PC-3 (cell line): ENCODE measurements at regions not wholly inside any gene's neighbourhood (a gene's known extent, or its start where the extent isn't known, plus 50 kb on each side); places are given as distances from the start of the nearest gene placed in this dataset.

Experiments
- ATAC-seq: fragments of 200-7000 bp; cut with Tn5 transposase; 2 replicates; pipeline ENCODE4 v1.9.1; 2020; ENCODE audit warnings: mild to moderate bottlenecking, moderate library complexity
- BruUV-seq: library from RNA; stranded (reverse); fragments of 400-500 nt; replicated peaks from 2 replicates; lab custom pipeline; 2021; lab: Mats Ljungman, UMichigan
- CTCF ChIA-PET: fragments of 300-600 bp; sonication (Branson Sonifier 250); formaldehyde crosslinking; loops from one replicate; lab custom pipeline; 2022; ENCODE audit warnings: antibody characterized with exemption; lab: Charles Lee
- POLR2A ChIA-PET: fragments of 300-600 bp; sonication (Branson Sonifier 250); formaldehyde crosslinking; loops from one replicate; lab custom pipeline; 2022; ENCODE audit warnings: antibody characterized with exemption; ENCODE audit not compliant: unreplicated experiment; lab: Charles Lee
- DNase-seq: peaks from one replicate; pipeline ENCODE4 v3.0.0-alpha.2; 2015
- H2AFZ ChIP-seq: fragments of 300-600 bp; sonication (generic); 2 replicates; pipeline ENCODE4 v1.6.0; 2016; ENCODE audit warnings: antibody characterized with exemption, low read length
- H3F3A ChIP-seq: fragments of 300-600 bp; sonication (generic); one replicate; pipeline ENCODE4 v1.6.0; 2017; ENCODE audit warnings: antibody characterized with exemption, low read length, control low read depth, mild to moderate bottlenecking; ENCODE audit not compliant: unreplicated experiment
- H3K27ac ChIP-seq: fragments of 300-600 bp; sonication (generic); 2 replicates; pipeline ENCODE4 v1.5.1; 2016; ENCODE audit warnings: mild to moderate bottlenecking, low read length
- H3K27me3 ChIP-seq: fragments of 300-600 bp; sonication (generic); 2 replicates; pipeline ENCODE4 v1.6.1; 2016; ENCODE audit warnings: low read length, mixed read lengths
- H3K36me3 ChIP-seq: fragments of 300-600 bp; sonication (generic); 2 replicates; pipeline ENCODE4 v1.6.1; 2016; ENCODE audit warnings: low read depth, mixed run types, low read length, mixed read lengths
- H3K4me1 ChIP-seq: fragments of 300-600 bp; sonication (generic); 2 replicates; pipeline ENCODE4 v1.5.1; 2016; ENCODE audit warnings: low read length; ENCODE audit not compliant: insufficient read depth
- H3K4me2 ChIP-seq: fragments of 300-600 bp; sonication (generic); 2 replicates; pipeline ENCODE4 v1.6.0; 2016; ENCODE audit warnings: low read length
- H3K4me3 ChIP-seq: fragments of 300-600 bp; sonication (generic); 2 replicates; pipeline ENCODE4 v1.5.1; 2016; ENCODE audit warnings: mild to moderate bottlenecking, low read length, mixed read lengths
- H3K79me2 ChIP-seq: fragments of 300-600 bp; sonication (generic); 2 replicates; pipeline ENCODE4 v1.6.1; 2017; ENCODE audit warnings: low read length, mixed read lengths
- H3K9ac ChIP-seq: fragments of 300-600 bp; sonication (generic); 2 replicates; pipeline ENCODE4 v1.6.0; 2016; ENCODE audit warnings: mild to moderate bottlenecking, low read length
- H3K9me2 ChIP-seq: fragments of 300-600 bp; sonication (generic); replicated peaks from 2 replicates; pipeline ENCODE4 v1.6.1; 2016; ENCODE audit warnings: mixed run types, low read length, mixed read lengths
- H3K9me3 ChIP-seq: fragments of 300-600 bp; sonication (generic); 2 replicates; pipeline ENCODE4 v1.6.1; 2016; ENCODE audit warnings: low read length, mixed read lengths
- H4K20me1 ChIP-seq: fragments of 300-600 bp; sonication (generic); 2 replicates; pipeline ENCODE4 v1.6.1; 2016; ENCODE audit warnings: low read length, mixed read lengths
- CTCF ChIP-seq: fragments of 300-600 bp; sonication (generic); conservative IDR thresholded peaks from 2 replicates; pipeline ENCODE4 v1.5.1; 2017; ENCODE audit warnings: antibody characterized with exemption, low read depth, mild to moderate bottlenecking, low read length
- EZH2 ChIP-seq: fragments of 300-600 bp; sonication (generic); IDR thresholded peaks from one replicate; pipeline ENCODE4 v1.6.1; 2017; ENCODE audit warnings: antibody characterized with exemption, mild to moderate bottlenecking, low read length; ENCODE audit not compliant: unreplicated experiment
- EZH2phosphoT487 ChIP-seq: fragments of 300-600 bp; sonication (generic); IDR thresholded peaks from 2 replicates; pipeline ENCODE4 v1.6.1; 2018; ENCODE audit warnings: mild to moderate bottlenecking, antibody characterized with exemption, low read length, borderline replicate concordance
- intact Hi-C: fragments of 100-400 bp; cut with micrococcal nuclease; formaldehyde crosslinking; loops from 2 replicates; pipeline ENCODE4 v1.9.0; 2023

GRCh38 chr2:2800697-2801096 lies 469.6 kb upstream of the MYT1L start:
- POLR2A ChIA-PET, result no interaction called here
- no peak overlapping the region for H3K9ac ChIP-seq
- no peaks in the 10 kb centered on the region for H3K36me3 ChIP-seq
- no peak overlapping the region for H2AFZ ChIP-seq
- no peaks in the 10 kb centered on the region for H3K9me2 ChIP-seq
- TF ChIP-seq EZH2phosphoT487 (no peak), EZH2 (no peak), CTCF (no peak)
- ATAC-seq, result no peak
- H3K27ac ChIP-seq, result no peak overlapping the region
- no peaks in the 10 kb centered on the region for H4K20me1 ChIP-seq
- no peak for DNase-seq
- no peaks in the 10 kb centered on the region for H3K79me2 ChIP-seq
- no peaks in the 10 kb centered on the region for H3K4me1 ChIP-seq
- H3K9me3 ChIP-seq, result no peaks in the 10 kb centered on the region
- no peak overlapping the region for H3K4me3 ChIP-seq
- H3K4me2 ChIP-seq, result no peak overlapping the region
- peaks cover 23% of the 10 kb centered on the region for H3K27me3 ChIP-seq
- CTCF ChIA-PET, result no interaction called here
- no peaks in the 10 kb centered on the region for H3F3A ChIP-seq
- no TSS peak for BruUV-seq
- intact Hi-C loops, result no loop called here

GRCh38 chr2:2800001-2800400 lies 468.9 kb upstream of the MYT1L start:
- H3K9ac ChIP-seq, result no peak overlapping the region
- H3F3A ChIP-seq, result no peaks in the 10 kb centered on the region
- H3K4me2 ChIP-seq, result no peak overlapping the region
- TF ChIP-seq EZH2 (no peak), EZH2phosphoT487 (no peak), CTCF (no peak)
- no peak overlapping the region for H3K4me3 ChIP-seq
- no peaks in the 10 kb centered on the region for H3K36me3 ChIP-seq
- ChIA-PET CTCF (no interaction called here), POLR2A (no interaction called here)
- intact Hi-C loops, result no loop called here
- DNase-seq, result no peak
- H3K27me3 ChIP-seq, result peaks cover 16% of the 10 kb centered on the region
- no peaks in the 10 kb centered on the region for H3K9me3 ChIP-seq
- H3K79me2 ChIP-seq, result no peaks in the 10 kb centered on the region
- H3K27ac ChIP-seq, result no peak overlapping the region
- no peaks in the 10 kb centered on the region for H4K20me1 ChIP-seq
- no peaks in the 10 kb centered on the region for H3K4me1 ChIP-seq
- no TSS peak for BruUV-seq
- H3K9me2 ChIP-seq, result no peaks in the 10 kb centered on the region
- H2AFZ ChIP-seq, result no peak overlapping the region
- no peak for ATAC-seq

GRCh38 chr2:2799151-2799697 lies 468.1 kb upstream of the MYT1L start:
- no peaks in the 10 kb centered on the region for H4K20me1 ChIP-seq
- POLR2A ChIA-PET, result no interaction called here

More at GRCh38 chr2:2799151-2799697, 468.1 kb upstream of the MYT1L start:
- no peak for DNase-seq
- intact Hi-C loops, result no loop called here
- Histone ChIP-seq H3K4me1 (no peaks in the 10 kb centered on the region), H3K9me3 (no peaks in the 10 kb centered on the region), H3K36me3 (no peaks in the 10 kb centered on the region), H3K9me2 (no peaks in the 10 kb centered on the region), H3K27me3 (peaks cover 12% of the 10 kb centered on the region), H3F3A (no peaks in the 10 kb centered on the region), H3K4me2 (no peak overlapping the region), H3K9ac (no peak overlapping the region), H2AFZ (no peak overlapping the region), H3K79me2 (no peaks in the 10 kb centered on the region), H3K4me3 (no peak overlapping the region), H3K27ac (no peak overlapping the region)
- no TSS peak for BruUV-seq
- TF ChIP-seq CTCF (no peak), EZH2 (no peak), EZH2phosphoT487 (no peak)
- ATAC-seq, result no peak
- CTCF ChIA-PET, result no interaction called here
